ENCODE measurements at regions not wholly inside any gene's neighbourhood (a gene's known extent, or its start where the extent isn't known, plus 50 kb on each side); places are given as distances from the start of the nearest gene placed in this dataset.

- Histone ChIP-seq H3K9me3 (ENCODE audit: control insufficient read depth in 1 of 2, low read length in 2 of 2) (no peaks in the 10 kb centered on the region), H3K4me3 (ENCODE audit: low read depth in 1 of 2, low read length in 2 of 2) (no peak overlapping the region), H3K4me1 (ENCODE audit: control insufficient read depth in 1 of 2, insufficient read depth in 2 of 2, low read length in 2 of 2) (peaks cover 0 to 5% of the 10 kb centered on the region in 2 donors), H3K27ac (ENCODE audit: low read depth, low read length) (no peak overlapping the region), H3K9ac (ENCODE audit: low read depth in 1 of 2, low read length in 2 of 2) (no peak overlapping the region), H3K27me3 (ENCODE audit: control insufficient read depth in 1 of 2, insufficient read depth in 2 of 2, low read length in 2 of 2) (no peaks in the 10 kb centered on the region), H3K36me3 (ENCODE audit: control insufficient read depth in 1 of 2, insufficient read depth in 2 of 2, low read length in 2 of 2) (no peaks in the 10 kb centered on the region)
Observed at GRCh38 chr15:62431008-62431797, 266.1 kb upstream of the C2CD4B start.

- Histone ChIP-seq H3K4me3 (ENCODE audit: low read depth in 1 of 2, low read length in 2 of 2) (no peak overlapping the region), H3K9me3 (ENCODE audit: control insufficient read depth in 1 of 2, low read length in 2 of 2) (no peaks in the 10 kb centered on the region), H3K27ac (ENCODE audit: low read depth, low read length) (no peak overlapping the region), H3K9ac (ENCODE audit: low read depth in 1 of 2, low read length in 2 of 2) (no peak overlapping the region), H3K27me3 (ENCODE audit: control insufficient read depth in 1 of 2, insufficient read depth in 2 of 2, low read length in 2 of 2) (no peaks in the 10 kb centered on the region), H3K36me3 (ENCODE audit: control insufficient read depth in 1 of 2, insufficient read depth in 2 of 2, low read length in 2 of 2) (no peaks in the 10 kb centered on the region), H3K4me1 (ENCODE audit: control insufficient read depth in 1 of 2, insufficient read depth in 2 of 2, low read length in 2 of 2) (peaks cover 0 to 5% of the 10 kb centered on the region in 2 donors)
Observed at GRCh38 chr15:62431817-62432216, 266.7 kb upstream of the C2CD4B start.

GRCh38 chr15:62432702-62433398 lies 267.8 kb upstream of the C2CD4B start:
- H3K27me3 ChIP-seq (ENCODE audit: control insufficient read depth in 1 of 2, insufficient read depth in 2 of 2, low read length in 2 of 2) = no peaks in the 10 kb centered on the region
- H3K4me3 ChIP-seq (ENCODE audit: low read depth in 1 of 2, low read length in 2 of 2) = no peak overlapping the region
- no peak overlapping the region for H3K27ac ChIP-seq (ENCODE audit: low read depth, low read length)
- no peak overlapping the region for H3K9ac ChIP-seq (ENCODE audit: low read depth in 1 of 2, low read length in 2 of 2)
- H3K36me3 ChIP-seq (ENCODE audit: control insufficient read depth in 1 of 2, insufficient read depth in 2 of 2, low read length in 2 of 2) = no peaks in the 10 kb centered on the region
- H3K4me1 ChIP-seq (ENCODE audit: control insufficient read depth in 1 of 2, insufficient read depth in 2 of 2, low read length in 2 of 2) = peaks cover 0 to 5% of the 10 kb centered on the region in 2 donors
- H3K9me3 ChIP-seq (ENCODE audit: control insufficient read depth in 1 of 2, low read length in 2 of 2) = no peaks in the 10 kb centered on the region

- no peak overlapping the region for H3K4me3 ChIP-seq (ENCODE audit: low read depth in 1 of 2, low read length in 2 of 2)
- H3K27ac ChIP-seq (ENCODE audit: low read depth, low read length) = no peak overlapping the region
Observed at GRCh38 chr15:62436235-62436634, 271.1 kb upstream of the C2CD4B start.

GRCh38 chr15:62437753-62438152 lies 272.7 kb upstream of the C2CD4B start:
- H3K9me3 ChIP-seq (ENCODE audit: control insufficient read depth in 1 of 2, low read length in 2 of 2) = no peaks in the 10 kb centered on the region
- no peak overlapping the region for H3K4me3 ChIP-seq (ENCODE audit: low read depth in 1 of 2, low read length in 2 of 2)
- no peaks in the 10 kb centered on the region for H3K36me3 ChIP-seq (ENCODE audit: control insufficient read depth in 1 of 2, insufficient read depth in 2 of 2, low read length in 2 of 2)
- H3K27me3 ChIP-seq (ENCODE audit: control insufficient read depth in 1 of 2, insufficient read depth in 2 of 2, low read length in 2 of 2) = no peaks in the 10 kb centered on the region
- peaks cover under 1 to 2% of the 10 kb centered on the region in 2 donors for H3K4me1 ChIP-seq (ENCODE audit: control insufficient read depth in 1 of 2, insufficient read depth in 2 of 2, low read length in 2 of 2)
- H3K27ac ChIP-seq (ENCODE audit: low read depth, low read length) = no peak overlapping the region
- H3K9ac ChIP-seq (ENCODE audit: low read depth in 1 of 2, low read length in 2 of 2) = no peak overlapping the region

More at GRCh38 chr15:62436235-62436634, 271.1 kb upstream of the C2CD4B start:
- Histone ChIP-seq H3K36me3 (ENCODE audit: control insufficient read depth in 1 of 2, insufficient read depth in 2 of 2, low read length in 2 of 2) (no peaks in the 10 kb centered on the region), H3K9me3 (ENCODE audit: control insufficient read depth in 1 of 2, low read length in 2 of 2) (no peaks in the 10 kb centered on the region), H3K27me3 (ENCODE audit: control insufficient read depth in 1 of 2, insufficient read depth in 2 of 2, low read length in 2 of 2) (no peaks in the 10 kb centered on the region), H3K4me1 (ENCODE audit: control insufficient read depth in 1 of 2, insufficient read depth in 2 of 2, low read length in 2 of 2) (no peaks in the 10 kb centered on the region), H3K9ac (ENCODE audit: low read depth in 1 of 2, low read length in 2 of 2) (no peak overlapping the region)

- Histone ChIP-seq H3K4me3 (ENCODE audit: low read depth in 1 of 2, low read length in 2 of 2) (no peak overlapping the region), H3K27ac (ENCODE audit: low read depth, low read length) (no peak overlapping the region), H3K4me1 (ENCODE audit: control insufficient read depth in 1 of 2, insufficient read depth in 2 of 2, low read length in 2 of 2) (peaks cover 8 to 12% of the 10 kb centered on the region in 2 donors), H3K27me3 (ENCODE audit: control insufficient read depth in 1 of 2, insufficient read depth in 2 of 2, low read length in 2 of 2) (no peaks in the 10 kb centered on the region), H3K9ac (ENCODE audit: low read depth in 1 of 2, low read length in 2 of 2) (no peak overlapping the region), H3K9me3 (ENCODE audit: control insufficient read depth in 1 of 2, low read length in 2 of 2) (no peaks in the 10 kb centered on the region), H3K36me3 (ENCODE audit: control insufficient read depth in 1 of 2, insufficient read depth in 2 of 2, low read length in 2 of 2) (no peaks in the 10 kb centered on the region)
Observed at GRCh38 chr15:62439543-62440016, 274.5 kb upstream of the C2CD4B start.

GRCh38 chr15:62440362-62441105 lies 275.4 kb upstream of the C2CD4B start:
- H3K27ac ChIP-seq (ENCODE audit: low read depth, low read length) = no peak overlapping the region

GRCh38 chr15:62444104-62445022 lies 279.3 kb upstream of the C2CD4B start:
- Histone ChIP-seq H3K36me3 (ENCODE audit: control insufficient read depth in 1 of 2, insufficient read depth in 2 of 2, low read length in 2 of 2) (no peaks in the 10 kb centered on the region), H3K27me3 (ENCODE audit: control insufficient read depth in 1 of 2, insufficient read depth in 2 of 2, low read length in 2 of 2) (no peaks in the 10 kb centered on the region), H3K9me3 (ENCODE audit: control insufficient read depth in 1 of 2, low read length in 2 of 2) (no peaks in the 10 kb centered on the region), H3K4me3 (ENCODE audit: low read depth in 1 of 2, low read length in 2 of 2) (no peak overlapping the region), H3K9ac (ENCODE audit: low read depth in 1 of 2, low read length in 2 of 2) (no peak overlapping the region), H3K4me1 (ENCODE audit: control insufficient read depth in 1 of 2, insufficient read depth in 2 of 2, low read length in 2 of 2) (peaks cover 12 to 16% of the 10 kb centered on the region in 2 donors), H3K27ac (ENCODE audit: low read depth, low read length) (no peak overlapping the region)

More at GRCh38 chr15:62440362-62441105, 275.4 kb upstream of the C2CD4B start:
- H3K4me1 ChIP-seq (ENCODE audit: control insufficient read depth in 1 of 2, insufficient read depth in 2 of 2, low read length in 2 of 2) = peaks cover 12 to 16% of the 10 kb centered on the region in 2 donors
- H3K9me3 ChIP-seq (ENCODE audit: control insufficient read depth in 1 of 2, low read length in 2 of 2) = no peaks in the 10 kb centered on the region
- no peak overlapping the region for H3K4me3 ChIP-seq (ENCODE audit: low read depth in 1 of 2, low read length in 2 of 2)
- no peaks in the 10 kb centered on the region for H3K36me3 ChIP-seq (ENCODE audit: control insufficient read depth in 1 of 2, insufficient read depth in 2 of 2, low read length in 2 of 2)
- H3K27me3 ChIP-seq (ENCODE audit: control insufficient read depth in 1 of 2, insufficient read depth in 2 of 2, low read length in 2 of 2) = no peaks in the 10 kb centered on the region
- H3K9ac ChIP-seq (ENCODE audit: low read depth in 1 of 2, low read length in 2 of 2) = no peak overlapping the region

- H3K27ac ChIP-seq (ENCODE audit: low read depth, low read length) = no peak overlapping the region
- no peak overlapping the region for H3K9ac ChIP-seq (ENCODE audit: low read depth in 1 of 2, low read length in 2 of 2)
- H3K4me1 ChIP-seq (ENCODE audit: control insufficient read depth in 1 of 2, insufficient read depth in 2 of 2, low read length in 2 of 2) = peaks cover 12 to 16% of the 10 kb centered on the region in 2 donors
- no peaks in the 10 kb centered on the region for H3K9me3 ChIP-seq (ENCODE audit: control insufficient read depth in 1 of 2, low read length in 2 of 2)
- H3K4me3 ChIP-seq (ENCODE audit: low read depth in 1 of 2, low read length in 2 of 2) = no peak overlapping the region
- H3K36me3 ChIP-seq (ENCODE audit: control insufficient read depth in 1 of 2, insufficient read depth in 2 of 2, low read length in 2 of 2) = no peaks in the 10 kb centered on the region
- no peaks in the 10 kb centered on the region for H3K27me3 ChIP-seq (ENCODE audit: control insufficient read depth in 1 of 2, insufficient read depth in 2 of 2, low read length in 2 of 2)
Observed at GRCh38 chr15:62445244-62445643, 280.2 kb upstream of the C2CD4B start.
